NCI-H2196 (cell line): ENCODE measurements at regions not wholly inside any gene's neighbourhood (a gene's known extent, or its start where the extent isn't known, plus 50 kb on each side); places are given as distances from the start of the nearest gene placed in this dataset.
"Not testable (repeated sequence)": the region's sequence is repeated elsewhere in the genome, so short reads cannot be mapped to it uniquely, and the experiment has no call there.

Source experiments
- DNase-seq: peaks from one replicate; lab custom pipeline; 2025; ENCODE audit not compliant: unreplicated experiment; lab: John Stamatoyannopoulos, UW

- DNase-seq: no peak
These were observed 104.5 kb upstream of the ZEB2 start for GRCh38 chr2:144624451-144624850.

GRCh38 chr2:144622373-144622772 is 102.5 kb upstream of the ZEB2 start:
- not testable (repeated sequence) for DNase-seq

- DNase-seq: no peak
These were observed 101.3 kb upstream of the ZEB2 start for GRCh38 chr2:144621266-144621665.

- no peak for DNase-seq
These were observed 99.8 kb upstream of the ZEB2 start for GRCh38 chr2:144619760-144620159.

GRCh38 chr2:144617171-144617570 is 97.3 kb upstream of the ZEB2 start:
- not testable (repeated sequence) for DNase-seq

GRCh38 chr2:144615866-144616565 is 96.1 kb upstream of the ZEB2 start:
- no peak for DNase-seq

- no peak for DNase-seq
These were observed 88.1 kb upstream of the ZEB2 start for GRCh38 chr2:144607891-144608521.

GRCh38 chr2:144607099-144607498 is 87.2 kb upstream of the ZEB2 start:
- no peak for DNase-seq

GRCh38 chr2:144606466-144607095 is 86.7 kb upstream of the ZEB2 start:
- no peak for DNase-seq

GRCh38 chr2:144605231-144605840 is 85.4 kb upstream of the ZEB2 start:
- DNase-seq: no peak

GRCh38 chr2:144603334-144603733 is 83.4 kb upstream of the ZEB2 start:
- DNase-seq: no peak

- no peak for DNase-seq
These were observed 79.0 kb upstream of the ZEB2 start for GRCh38 chr2:144598906-144599305.

GRCh38 chr2:144597894-144598593 is 78.1 kb upstream of the ZEB2 start:
- no peak for DNase-seq

- DNase-seq: no peak
These were observed 77.5 kb upstream of the ZEB2 start for GRCh38 chr2:144597388-144597787.

GRCh38 chr2:144596073-144596871 is 76.4 kb upstream of the ZEB2 start:
- DNase-seq: no peak

- no peak for DNase-seq
These were observed 75.8 kb upstream of the ZEB2 start for GRCh38 chr2:144595686-144596072.

- DNase-seq: no peak
These were observed 75.4 kb upstream of the ZEB2 start for GRCh38 chr2:144595279-144595678.

GRCh38 chr2:144593803-144594202 is 73.9 kb upstream of the ZEB2 start:
- DNase-seq: no peak

GRCh38 chr2:144592500-144593256 is 72.8 kb upstream of the ZEB2 start:
- DNase-seq: no peak

GRCh38 chr2:144587306-144587705 is 67.4 kb upstream of the ZEB2 start:
- DNase-seq: no peak
